Femur (tissue), 1 donor: ENCODE measurements at regions not wholly inside any gene's neighbourhood (a gene's known extent, or its start where the extent isn't known, plus 50 kb on each side); places are given as distances from the start of the nearest gene placed in this dataset.
A peak's percentile ranks its signal among the peaks of the same experiment; 100 is the strongest.

Experiments used
- DNase-seq: peaks from one replicate; pipeline ENCODE4 v3.0.0-alpha.2; 2017

GRCh38 chr5:8332666-8333445 lies 463.9 kb downstream of the MTRR start:
- DNase-seq: no peak

GRCh38 chr5:8333485-8333884 lies 464.5 kb downstream of the MTRR start:
- no peak for DNase-seq

GRCh38 chr5:8333977-8334376 lies 465.0 kb downstream of the MTRR start:
- DNase-seq: peak; percentile 46

- no peak for DNase-seq
Measured at GRCh38 chr5:8340261-8340660, 471.3 kb downstream of the MTRR start.

- no peak for DNase-seq
Measured at GRCh38 chr5:8340739-8341344, 471.9 kb downstream of the MTRR start.

- no peak for DNase-seq
Measured at GRCh38 chr5:8341406-8341805, 472.5 kb downstream of the MTRR start.

- DNase-seq: no peak
Measured at GRCh38 chr5:8347984-8348383, 479.0 kb downstream of the MTRR start.

GRCh38 chr5:8349855-8350254 lies 480.9 kb downstream of the MTRR start:
- no peak for DNase-seq

- DNase-seq: no peak
Measured at GRCh38 chr5:8350644-8351339, 481.8 kb downstream of the MTRR start.

GRCh38 chr5:8355981-8356380 lies 487.0 kb downstream of the MTRR start:
- DNase-seq: no peak

GRCh38 chr5:8360012-8360411 lies 491.1 kb downstream of the MTRR start:
- no peak for DNase-seq

GRCh38 chr5:8362495-8362894 lies 493.5 kb downstream of the MTRR start:
- DNase-seq: no peak

- DNase-seq: no peak
Measured at GRCh38 chr5:8363138-8363537, 494.2 kb downstream of the MTRR start.

- DNase-seq: no peak
Measured at GRCh38 chr5:8366266-8366665, 497.3 kb downstream of the MTRR start.

- no peak for DNase-seq
Measured at GRCh38 chr5:8376478-8376877, 507.5 kb downstream of the MTRR start.

GRCh38 chr5:8381972-8382371 lies 513.0 kb downstream of the MTRR start:
- DNase-seq: no peak

GRCh38 chr5:8382456-8382855 lies 513.5 kb downstream of the MTRR start:
- no peak for DNase-seq

- DNase-seq: no peak
Measured at GRCh38 chr5:8383616-8384015, 514.7 kb downstream of the MTRR start.

GRCh38 chr5:8386719-8387288 lies 517.9 kb downstream of the MTRR start:
- no peak for DNase-seq

- DNase-seq: no peak
Measured at GRCh38 chr5:8391911-8392310, 523.0 kb downstream of the MTRR start.

GRCh38 chr5:8393240-8393639 lies 524.3 kb downstream of the MTRR start:
- DNase-seq: no peak

- DNase-seq: no peak
Measured at GRCh38 chr5:8394965-8395364, 526.0 kb downstream of the MTRR start.

- no peak for DNase-seq
Measured at GRCh38 chr5:8396246-8396645, 527.3 kb downstream of the MTRR start.

- no peak for DNase-seq
Measured at GRCh38 chr5:8396756-8397155, 527.8 kb downstream of the MTRR start.
